ENCODE measurements at regions not wholly inside any gene's neighbourhood (a gene's known extent, or its start where the extent isn't known, plus 50 kb on each side); places are given as distances from the start of the nearest gene placed in this dataset.

DNA sequence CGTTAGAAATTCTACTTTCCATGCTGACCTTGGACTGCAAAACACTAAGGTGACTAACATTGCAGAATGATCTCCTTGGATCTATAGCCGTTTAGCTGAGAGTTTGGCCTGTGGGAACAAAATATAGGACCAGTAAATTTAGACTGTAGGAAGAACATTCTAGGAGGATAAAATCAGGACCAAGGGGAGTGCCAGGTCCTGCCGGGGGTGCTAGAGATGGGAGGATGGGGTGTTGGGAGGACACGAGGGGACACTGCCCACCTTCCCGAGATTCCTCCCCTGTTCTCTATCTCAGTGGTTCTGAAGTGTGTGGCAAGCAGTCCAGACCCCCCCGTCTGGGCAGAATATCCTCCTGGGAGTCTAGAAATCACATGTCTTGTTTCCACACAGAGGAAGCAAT, 445.2 kb downstream of the ZSWIM6 start:
- Histone ChIP-seq H3K36me3 (no peaks in the 10 kb centered on the region), H3K9me3 (no peaks in the 10 kb centered on the region), H3K27me3 (ENCODE audit: low read depth) (no peaks in the 10 kb centered on the region), H3K27ac (no peak overlapping the region), H3K4me1 (no peaks in the 10 kb centered on the region), H3K4me3 (no peak overlapping the region)
- TF ChIP-seq, protein P1, sequence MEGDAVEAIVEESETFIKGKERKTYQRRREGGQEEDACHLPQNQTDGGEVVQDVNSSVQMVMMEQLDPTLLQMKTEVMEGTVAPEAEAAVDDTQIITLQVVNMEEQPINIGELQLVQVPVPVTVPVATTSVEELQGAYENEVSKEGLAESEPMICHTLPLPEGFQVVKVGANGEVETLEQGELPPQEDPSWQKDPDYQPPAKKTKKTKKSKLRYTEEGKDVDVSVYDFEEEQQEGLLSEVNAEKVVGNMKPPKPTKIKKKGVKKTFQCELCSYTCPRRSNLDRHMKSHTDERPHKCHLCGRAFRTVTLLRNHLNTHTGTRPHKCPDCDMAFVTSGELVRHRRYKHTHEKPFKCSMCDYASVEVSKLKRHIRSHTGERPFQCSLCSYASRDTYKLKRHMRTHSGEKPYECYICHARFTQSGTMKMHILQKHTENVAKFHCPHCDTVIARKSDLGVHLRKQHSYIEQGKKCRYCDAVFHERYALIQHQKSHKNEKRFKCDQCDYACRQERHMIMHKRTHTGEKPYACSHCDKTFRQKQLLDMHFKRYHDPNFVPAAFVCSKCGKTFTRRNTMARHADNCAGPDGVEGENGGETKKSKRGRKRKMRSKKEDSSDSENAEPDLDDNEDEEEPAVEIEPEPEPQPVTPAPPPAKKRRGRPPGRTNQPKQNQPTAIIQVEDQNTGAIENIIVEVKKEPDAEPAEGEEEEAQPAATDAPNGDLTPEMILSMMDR (IDR thresholded peaks at IDR 0.05): no peak
- no peak for ATAC-seq
- no peak for DNase-seq
- intact Hi-C loops (cut with DNase I): no loop called here

DNA sequence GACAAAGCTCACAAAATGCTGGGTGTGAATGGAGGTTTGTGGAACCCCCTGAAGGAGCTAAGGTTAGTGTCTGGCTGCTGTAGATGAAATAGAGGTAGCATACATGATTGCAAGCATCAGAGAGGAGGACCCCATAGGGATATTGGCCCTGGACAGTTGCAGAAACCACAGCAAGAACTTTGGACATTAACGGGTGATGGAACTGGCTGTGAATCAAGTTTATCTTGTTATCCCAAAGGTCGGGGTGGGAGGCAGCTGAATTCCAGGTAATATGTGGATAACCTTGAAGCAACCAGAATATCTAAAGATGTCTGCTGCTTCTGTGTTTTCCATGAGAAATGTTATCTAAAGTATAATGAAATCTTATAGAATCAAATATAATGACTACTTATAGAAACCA, 447.7 kb downstream of the ZSWIM6 start:
- TF ChIP-seq, protein P1 (IDR thresholded peaks at IDR 0.05): no peak
- intact Hi-C loops (cut with DNase I): no loop called here
- ATAC-seq (no peak), DNase-seq (no peak)
- H3K9me3 ChIP-seq: no peaks in the 10 kb centered on the region
- H3K4me3 ChIP-seq: no peak overlapping the region
- H3K4me1 ChIP-seq: no peaks in the 10 kb centered on the region
- H3K27ac ChIP-seq: no peak overlapping the region
- H3K27me3 ChIP-seq (ENCODE audit: low read depth): no peaks in the 10 kb centered on the region
- no peaks in the 10 kb centered on the region for H3K36me3 ChIP-seq

DNA sequence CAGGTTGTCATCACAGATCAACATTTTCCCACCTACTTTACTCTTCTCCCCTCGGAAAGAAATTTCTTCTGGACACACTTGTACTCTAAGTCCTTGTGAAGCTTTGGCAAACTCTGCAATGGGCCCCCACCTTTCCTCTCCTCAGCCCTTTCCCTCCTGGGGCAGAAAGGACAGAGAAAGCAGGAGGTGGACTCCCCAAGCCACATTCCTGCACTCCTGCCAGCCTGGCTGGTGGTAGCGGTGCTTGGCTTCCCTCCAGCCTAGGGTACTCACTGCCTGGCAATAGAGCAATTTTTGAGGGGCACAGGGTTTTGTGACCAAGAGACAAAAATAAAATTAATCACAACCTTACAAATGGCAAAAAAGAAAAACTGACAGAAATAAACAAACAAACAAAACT, 451.4 kb downstream of the ZSWIM6 start:
- ATAC-seq (no peak), DNase-seq (no peak)
- TF ChIP-seq, protein P1 (IDR thresholded peaks at IDR 0.05): no peak
- no peaks in the 10 kb centered on the region for H3K36me3 ChIP-seq
- H3K27ac ChIP-seq: no peak overlapping the region
- no peak overlapping the region for H3K4me3 ChIP-seq
- H3K9me3 ChIP-seq: no peaks in the 10 kb centered on the region
- no peaks in the 10 kb centered on the region for H3K27me3 ChIP-seq (ENCODE audit: low read depth)
- H3K4me1 ChIP-seq: no peaks in the 10 kb centered on the region
- intact Hi-C loops (cut with DNase I): no loop called here

DNA sequence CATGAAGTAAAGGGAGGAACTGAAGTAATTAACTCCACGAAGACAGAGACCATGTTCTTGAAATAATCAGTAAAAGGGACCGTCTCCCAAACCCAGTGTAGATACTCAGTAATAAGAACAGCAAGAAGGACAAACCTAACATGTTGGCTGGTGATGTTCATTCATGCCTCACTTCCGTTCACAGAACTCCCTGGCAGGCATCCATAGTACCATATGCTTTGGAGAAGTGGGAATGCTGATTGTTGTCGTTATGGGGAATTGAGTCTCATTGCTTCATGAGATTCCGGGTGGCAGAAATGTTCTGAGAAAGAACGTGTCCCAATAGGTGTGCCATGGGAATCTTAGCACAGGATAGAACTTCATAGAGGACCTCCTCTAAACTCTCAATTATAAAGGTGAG, 452.3 kb downstream of the ZSWIM6 start:
- ATAC-seq (no peak), DNase-seq (no peak)
- intact Hi-C loops (cut with DNase I): no loop called here
- TF ChIP-seq, protein P1 (IDR thresholded peaks at IDR 0.05): no peak
- no peak overlapping the region for H3K27ac ChIP-seq
- H3K4me3 ChIP-seq: no peak overlapping the region
- H3K9me3 ChIP-seq: no peaks in the 10 kb centered on the region
- no peaks in the 10 kb centered on the region for H3K4me1 ChIP-seq
- H3K27me3 ChIP-seq (ENCODE audit: low read depth): no peaks in the 10 kb centered on the region
- no peaks in the 10 kb centered on the region for H3K36me3 ChIP-seq

DNA sequence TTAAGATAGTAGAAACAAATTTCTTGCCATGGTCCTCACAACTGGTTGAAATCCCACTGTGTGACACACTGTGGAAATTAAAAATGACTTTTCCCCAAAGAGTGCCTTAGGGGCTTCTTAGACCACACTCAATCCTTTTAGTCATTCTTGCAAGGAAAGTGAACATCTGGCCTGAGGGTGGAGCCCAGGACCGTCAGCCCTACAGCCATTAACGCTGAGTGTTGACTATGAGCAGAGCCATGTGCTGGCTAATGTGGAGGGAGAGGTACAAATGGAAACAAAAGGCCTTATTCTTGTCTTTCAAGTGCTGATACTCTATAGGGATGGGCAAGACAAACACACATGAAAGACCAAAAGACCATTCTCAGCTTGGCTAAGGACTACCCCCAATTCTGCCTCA, 456.5 kb downstream of the ZSWIM6 start:
- TF ChIP-seq, protein P1 (IDR thresholded peaks at IDR 0.05): no peak
- DNase-seq (no peak), ATAC-seq (no peak)
- Histone ChIP-seq H3K27me3 (ENCODE audit: low read depth) (no peaks in the 10 kb centered on the region), H3K4me3 (no peak overlapping the region), H3K36me3 (no peaks in the 10 kb centered on the region), H3K27ac (no peak overlapping the region), H3K4me1 (no peaks in the 10 kb centered on the region), H3K9me3 (no peaks in the 10 kb centered on the region)
- intact Hi-C loops (cut with DNase I): no loop called here

DNA sequence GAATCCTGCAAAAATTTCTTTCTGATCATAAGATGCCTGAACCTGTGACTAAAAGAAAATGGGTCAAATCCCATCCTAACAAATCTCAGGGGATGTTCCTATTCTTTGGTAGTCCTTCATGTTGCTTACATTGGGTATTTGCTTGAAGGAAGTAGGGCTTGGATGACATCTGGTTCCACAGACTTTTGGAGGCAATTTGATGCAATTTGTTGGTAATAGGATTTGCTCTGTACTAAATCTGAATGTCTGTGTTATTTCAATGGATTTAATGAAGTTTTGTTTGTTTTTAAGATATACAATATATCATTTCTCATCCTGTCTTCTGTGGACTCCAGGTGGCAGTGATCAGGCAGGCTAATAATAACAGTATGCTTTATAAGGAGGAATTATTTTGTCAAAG, 457.9 kb downstream of the ZSWIM6 start:
- Histone ChIP-seq H3K4me3 (no peak overlapping the region), H3K27ac (no peak overlapping the region), H3K27me3 (ENCODE audit: low read depth) (no peaks in the 10 kb centered on the region), H3K4me1 (no peaks in the 10 kb centered on the region), H3K9me3 (no peaks in the 10 kb centered on the region), H3K36me3 (no peaks in the 10 kb centered on the region)
- TF ChIP-seq, protein P1 (IDR thresholded peaks at IDR 0.05): no peak
- ATAC-seq (no peak), DNase-seq (no peak)
- intact Hi-C loops (cut with DNase I): no loop called here

All from lower lobe of right lung (tissue), 2 donors.